ENCODE measurements at regions not wholly inside any gene's neighbourhood (a gene's known extent, or its start where the extent isn't known, plus 50 kb on each side); places are given as distances from the start of the nearest gene placed in this dataset.
A peak's percentile ranks its signal among the peaks of the same experiment; 100 is the strongest.

DNA sequence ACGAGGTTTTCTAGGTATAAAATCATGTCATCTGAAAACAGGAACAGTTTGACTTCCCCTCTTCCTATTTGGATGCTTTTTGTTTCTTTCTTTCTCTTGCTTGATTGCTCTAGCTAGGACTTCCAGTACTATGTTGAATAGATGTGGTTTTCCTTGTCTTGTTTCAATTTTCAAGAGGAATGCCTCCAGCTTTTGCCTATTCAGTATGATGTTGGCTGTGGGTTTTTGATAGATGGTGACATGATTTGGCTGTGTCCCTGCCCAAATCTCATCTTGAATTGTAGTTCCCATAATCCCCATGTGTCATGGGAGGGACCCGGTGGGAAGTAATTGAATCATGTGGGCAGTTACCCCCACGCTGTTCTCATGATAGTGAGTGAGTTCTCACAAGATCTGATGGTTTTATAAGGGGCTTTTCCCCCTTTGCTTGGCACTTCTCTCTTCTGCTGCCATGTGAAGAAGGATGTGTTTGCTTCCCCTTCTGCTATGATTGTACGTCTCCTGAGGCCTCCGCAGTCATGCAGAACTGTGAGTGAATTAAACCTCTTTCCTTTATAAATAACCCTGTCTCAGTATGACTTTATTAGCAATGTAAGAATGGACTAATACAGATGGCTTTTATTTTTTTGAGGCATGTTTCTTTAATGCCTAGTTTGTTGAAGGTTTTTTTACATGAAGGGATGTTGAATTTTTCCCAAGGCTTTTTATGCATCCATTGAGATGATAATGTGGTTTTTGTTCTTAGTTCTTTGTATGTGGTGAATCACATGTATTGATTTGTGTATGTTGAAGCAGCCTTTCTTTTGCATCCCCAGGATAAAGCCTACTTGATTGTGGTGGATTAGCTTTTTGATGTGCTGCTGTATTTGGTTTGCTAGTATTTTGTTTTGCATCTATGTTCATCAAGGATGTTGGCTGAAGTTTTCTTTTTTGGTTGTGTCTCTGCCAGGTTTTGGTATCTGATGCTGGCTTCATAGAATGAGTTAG is 239.1 kb downstream of the THBS2 start:
- Histone ChIP-seq H3K4me1 (peaks cover 0 to 1% (median 0%) of the 10 kb centered on the region in 4 donors), H3K36me3 (no peaks in the 10 kb centered on the region), H3K9me3 (peaks cover 0 to 6% (median 0%) of the 10 kb centered on the region in 4 donors), H3K27ac (peak overlapping the region in 2 of 4 donors; percentile 3 to 39), H3K27me3 (no peaks in the 10 kb centered on the region), H3K4me3 (no peak overlapping the region)
- intact Hi-C loops (cut with DNase I), result no loop called here
- WGBS, 2 donors, result 73 to 81% methylated on average over 5 of the region's 5 CpGs
- DNase-seq, result no peak
- peak in 3 of 4 donors; percentile 11 to 33 (median 25) for TF ChIP-seq POLR2AphosphoS5 (IDR thresholded peaks at IDR 0.05)
- TF ChIP-seq, protein P1, sequence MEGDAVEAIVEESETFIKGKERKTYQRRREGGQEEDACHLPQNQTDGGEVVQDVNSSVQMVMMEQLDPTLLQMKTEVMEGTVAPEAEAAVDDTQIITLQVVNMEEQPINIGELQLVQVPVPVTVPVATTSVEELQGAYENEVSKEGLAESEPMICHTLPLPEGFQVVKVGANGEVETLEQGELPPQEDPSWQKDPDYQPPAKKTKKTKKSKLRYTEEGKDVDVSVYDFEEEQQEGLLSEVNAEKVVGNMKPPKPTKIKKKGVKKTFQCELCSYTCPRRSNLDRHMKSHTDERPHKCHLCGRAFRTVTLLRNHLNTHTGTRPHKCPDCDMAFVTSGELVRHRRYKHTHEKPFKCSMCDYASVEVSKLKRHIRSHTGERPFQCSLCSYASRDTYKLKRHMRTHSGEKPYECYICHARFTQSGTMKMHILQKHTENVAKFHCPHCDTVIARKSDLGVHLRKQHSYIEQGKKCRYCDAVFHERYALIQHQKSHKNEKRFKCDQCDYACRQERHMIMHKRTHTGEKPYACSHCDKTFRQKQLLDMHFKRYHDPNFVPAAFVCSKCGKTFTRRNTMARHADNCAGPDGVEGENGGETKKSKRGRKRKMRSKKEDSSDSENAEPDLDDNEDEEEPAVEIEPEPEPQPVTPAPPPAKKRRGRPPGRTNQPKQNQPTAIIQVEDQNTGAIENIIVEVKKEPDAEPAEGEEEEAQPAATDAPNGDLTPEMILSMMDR (IDR thresholded peaks at IDR 0.05), result no peak

- TF ChIP-seq, protein P1 (IDR thresholded peaks at IDR 0.05), result no peak
- TF ChIP-seq EP300 (IDR thresholded peaks at IDR 0.05) (no peak), POLR2AphosphoS5 (IDR thresholded peaks at IDR 0.05) (peak in 2 of 4 donors; percentile 51 to 64), POLR2A (IDR thresholded peaks at IDR 0.05) (no peak)
- 73 to 85% methylated on average over 3 of the region's 3 CpGs for WGBS, 2 donors
- no peaks in the 10 kb centered on the region for H3K27me3 ChIP-seq
- no peaks in the 10 kb centered on the region for H3K9me3 ChIP-seq
- no peaks in the 10 kb centered on the region for H3K36me3 ChIP-seq
- DNase-seq, result no peak
- no peak overlapping the region for H3K27ac ChIP-seq
- peaks cover 0 to 6% (median 3%) of the 10 kb centered on the region in 4 donors for H3K4me1 ChIP-seq
- H3K4me3 ChIP-seq, result no peak overlapping the region
- intact Hi-C loops (cut with DNase I), result no loop called here
These were observed 244.0 kb downstream of the THBS2 start for GRCh38 chr6:169009628-169010027.

DNA sequence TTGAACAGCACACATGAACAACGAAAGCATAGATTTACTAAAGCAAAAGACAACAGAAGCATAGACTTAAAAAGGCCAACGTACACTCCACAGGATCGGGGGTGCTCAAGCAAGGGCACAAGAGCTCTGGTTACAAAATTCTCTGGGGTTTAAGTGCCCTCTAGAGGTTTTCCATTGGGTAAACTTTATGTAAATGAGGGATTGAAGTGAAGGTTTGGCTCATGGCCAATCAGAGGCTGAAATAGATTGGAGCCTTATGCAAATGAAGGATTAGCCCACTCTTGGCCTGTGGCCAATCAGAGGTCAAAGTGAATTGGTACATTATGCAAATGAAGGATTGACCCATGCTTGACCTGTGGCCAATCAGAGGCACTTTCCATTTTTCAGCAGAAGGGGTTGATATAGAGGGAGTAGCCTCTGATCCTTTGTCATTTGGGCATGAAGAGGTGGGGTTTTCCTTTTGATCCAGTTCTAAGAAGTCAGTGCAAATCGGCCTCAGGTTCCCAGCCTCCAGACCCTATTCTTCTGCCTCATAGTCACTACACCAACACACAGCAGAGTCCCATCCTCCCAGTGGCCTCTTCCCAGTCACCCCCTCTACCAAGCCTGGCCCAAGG is 244.9 kb downstream of the THBS2 start:
- DNase-seq, result no peak
- Histone ChIP-seq H3K9me3 (no peaks in the 10 kb centered on the region), H3K36me3 (no peaks in the 10 kb centered on the region), H3K27ac (no peak overlapping the region), H3K4me3 (no peak overlapping the region), H3K27me3 (no peaks in the 10 kb centered on the region), H3K4me1 (peaks cover 0 to 6% (median 3%) of the 10 kb centered on the region in 4 donors)
- intact Hi-C loops (cut with DNase I), result no loop called here
- TF ChIP-seq EP300 (IDR thresholded peaks at IDR 0.05), result no peak
- TF ChIP-seq POLR2AphosphoS5 (IDR thresholded peaks at IDR 0.05), result no peak
- TF ChIP-seq POLR2A (IDR thresholded peaks at IDR 0.05), result no peak
- TF ChIP-seq, protein P1 (IDR thresholded peaks at IDR 0.05), result no peak
- 30 to 82% methylated on average over 4 of the region's 4 CpGs for WGBS, 2 donors

DNA sequence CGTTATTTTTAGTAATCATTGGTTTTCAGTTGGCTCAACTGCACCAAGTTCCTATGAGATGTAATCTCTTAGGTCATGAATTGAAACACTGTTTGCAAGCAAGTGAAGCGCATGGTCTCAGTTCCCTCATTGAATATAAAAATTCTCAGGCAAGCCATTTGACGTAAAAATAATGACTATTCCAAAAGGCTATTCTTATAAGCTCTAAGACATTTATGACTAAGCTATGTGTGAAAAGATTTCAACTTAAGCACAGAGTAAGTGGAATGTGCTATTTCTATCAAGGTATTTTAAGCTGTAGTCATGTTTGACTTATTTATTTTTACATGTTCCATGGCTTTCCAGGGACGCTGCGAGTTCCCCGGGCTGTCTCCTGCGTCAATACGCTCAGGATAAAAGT is 248.5 kb downstream of the THBS2 start:
- WGBS, 2 donors, result 85 to 90% methylated on average over 8 of the region's 8 CpGs
- TF ChIP-seq, protein P1 (IDR thresholded peaks at IDR 0.05), result no peak
- TF ChIP-seq POLR2A (IDR thresholded peaks at IDR 0.05), result no peak
- no peak for TF ChIP-seq POLR2AphosphoS5 (IDR thresholded peaks at IDR 0.05)
- TF ChIP-seq EP300 (IDR thresholded peaks at IDR 0.05), result no peak

More for the DNA sequence above, 248.5 kb downstream of the THBS2 start:
- Histone ChIP-seq H3K4me3 (no peak overlapping the region), H3K27me3 (no peaks in the 10 kb centered on the region), H3K9me3 (no peaks in the 10 kb centered on the region), H3K27ac (no peak overlapping the region), H3K36me3 (no peaks in the 10 kb centered on the region), H3K4me1 (peaks cover 0 to 6% (median 3%) of the 10 kb centered on the region in 4 donors)
- DNase-seq, result no peak
- intact Hi-C loops (cut with DNase I), result no loop called here
